ENCODE measurements at regions not wholly inside any gene's neighbourhood (a gene's known extent, or its start where the extent isn't known, plus 50 kb on each side); places are given as distances from the start of the nearest gene placed in this dataset.

- TF ChIP-seq CTCF (IDR thresholded peaks at IDR 0.05; ENCODE audit: low read depth, low read length) (no peak), POLR2A (IDR thresholded peaks at IDR 0.05; ENCODE audit: extremely low read depth, insufficient read length) (no peak)
These were observed 248.6 kb downstream of the SH2D4B start for GRCh38 chr10:80786322-80786721.
